AG09309 (cell line): ENCODE measurements at regions not wholly inside any gene's neighbourhood (a gene's known extent, or its start where the extent isn't known, plus 50 kb on each side); places are given as distances from the start of the nearest gene placed in this dataset.

Experiments
- DNase-seq: peaks from one replicate; pipeline ENCODE4 v3.0.0-alpha.2; 2010; ENCODE audit warnings: low read depth
- H3K4me3 ChIP-seq: 2 replicates; pipeline ENCODE4 v1.5.1; 2011; ENCODE audit warnings: mild to moderate bottlenecking, low read depth, low read length, moderate library complexity; ENCODE audit not compliant: control insufficient read depth
- TF ChIP-seq, protein P1 (sequence below): IDR thresholded peaks from 2 replicates; pipeline ENCODE4 v1.5.1; 2011; ENCODE audit warnings: mild to moderate bottlenecking, low read depth, low read length, inconsistent platforms; ENCODE audit not compliant: insufficient read depth, control insufficient read depth; ENCODE audit errors: missing control alignments

DNA sequence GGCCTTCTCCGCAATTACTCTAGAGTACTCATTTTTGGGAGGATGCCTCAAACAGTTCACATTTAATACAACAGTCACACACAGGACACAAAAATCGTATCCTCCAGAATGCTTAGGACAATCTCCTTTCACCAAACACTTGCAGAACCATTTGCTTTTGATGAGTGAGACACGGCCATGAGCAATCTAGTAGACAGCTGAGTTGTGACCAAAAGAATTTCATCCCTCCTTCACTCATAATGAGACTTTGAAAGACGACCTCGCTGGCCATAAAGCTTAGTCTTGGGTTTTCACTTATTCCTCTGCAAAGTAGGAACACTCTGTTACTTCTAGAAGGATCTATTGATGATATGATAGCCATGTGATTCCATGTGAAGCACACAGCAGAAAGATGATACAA is 87.5 kb upstream of the SLC35G4 start:
- no peak for DNase-seq
- TF ChIP-seq, protein P1, sequence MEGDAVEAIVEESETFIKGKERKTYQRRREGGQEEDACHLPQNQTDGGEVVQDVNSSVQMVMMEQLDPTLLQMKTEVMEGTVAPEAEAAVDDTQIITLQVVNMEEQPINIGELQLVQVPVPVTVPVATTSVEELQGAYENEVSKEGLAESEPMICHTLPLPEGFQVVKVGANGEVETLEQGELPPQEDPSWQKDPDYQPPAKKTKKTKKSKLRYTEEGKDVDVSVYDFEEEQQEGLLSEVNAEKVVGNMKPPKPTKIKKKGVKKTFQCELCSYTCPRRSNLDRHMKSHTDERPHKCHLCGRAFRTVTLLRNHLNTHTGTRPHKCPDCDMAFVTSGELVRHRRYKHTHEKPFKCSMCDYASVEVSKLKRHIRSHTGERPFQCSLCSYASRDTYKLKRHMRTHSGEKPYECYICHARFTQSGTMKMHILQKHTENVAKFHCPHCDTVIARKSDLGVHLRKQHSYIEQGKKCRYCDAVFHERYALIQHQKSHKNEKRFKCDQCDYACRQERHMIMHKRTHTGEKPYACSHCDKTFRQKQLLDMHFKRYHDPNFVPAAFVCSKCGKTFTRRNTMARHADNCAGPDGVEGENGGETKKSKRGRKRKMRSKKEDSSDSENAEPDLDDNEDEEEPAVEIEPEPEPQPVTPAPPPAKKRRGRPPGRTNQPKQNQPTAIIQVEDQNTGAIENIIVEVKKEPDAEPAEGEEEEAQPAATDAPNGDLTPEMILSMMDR, result no peak

DNA sequence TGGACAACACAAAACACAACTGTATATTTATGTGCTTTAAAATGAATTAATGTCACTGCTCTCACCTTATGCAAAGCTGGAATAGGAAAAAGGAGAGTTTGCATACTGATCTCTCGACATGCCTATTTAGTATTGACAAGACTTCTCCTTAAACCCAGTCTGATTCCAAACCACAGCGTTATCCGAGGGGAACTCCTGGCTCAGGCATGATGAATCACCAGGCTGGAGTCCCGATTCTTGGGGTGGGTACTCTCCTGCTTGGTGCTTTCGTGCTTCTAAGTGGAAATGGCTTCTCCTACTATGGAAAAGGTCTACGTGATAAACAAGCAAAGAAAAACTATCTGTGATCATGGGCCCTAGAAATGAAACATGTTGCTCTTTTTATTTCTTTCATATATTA is 88.9 kb upstream of the SLC35G4 start:
- H3K4me3 ChIP-seq, result no peak overlapping the region
- TF ChIP-seq, protein P1, result no peak
- DNase-seq, result no peak

More for the DNA sequence above, 87.5 kb upstream of the SLC35G4 start:
- no peak overlapping the region for H3K4me3 ChIP-seq

DNA sequence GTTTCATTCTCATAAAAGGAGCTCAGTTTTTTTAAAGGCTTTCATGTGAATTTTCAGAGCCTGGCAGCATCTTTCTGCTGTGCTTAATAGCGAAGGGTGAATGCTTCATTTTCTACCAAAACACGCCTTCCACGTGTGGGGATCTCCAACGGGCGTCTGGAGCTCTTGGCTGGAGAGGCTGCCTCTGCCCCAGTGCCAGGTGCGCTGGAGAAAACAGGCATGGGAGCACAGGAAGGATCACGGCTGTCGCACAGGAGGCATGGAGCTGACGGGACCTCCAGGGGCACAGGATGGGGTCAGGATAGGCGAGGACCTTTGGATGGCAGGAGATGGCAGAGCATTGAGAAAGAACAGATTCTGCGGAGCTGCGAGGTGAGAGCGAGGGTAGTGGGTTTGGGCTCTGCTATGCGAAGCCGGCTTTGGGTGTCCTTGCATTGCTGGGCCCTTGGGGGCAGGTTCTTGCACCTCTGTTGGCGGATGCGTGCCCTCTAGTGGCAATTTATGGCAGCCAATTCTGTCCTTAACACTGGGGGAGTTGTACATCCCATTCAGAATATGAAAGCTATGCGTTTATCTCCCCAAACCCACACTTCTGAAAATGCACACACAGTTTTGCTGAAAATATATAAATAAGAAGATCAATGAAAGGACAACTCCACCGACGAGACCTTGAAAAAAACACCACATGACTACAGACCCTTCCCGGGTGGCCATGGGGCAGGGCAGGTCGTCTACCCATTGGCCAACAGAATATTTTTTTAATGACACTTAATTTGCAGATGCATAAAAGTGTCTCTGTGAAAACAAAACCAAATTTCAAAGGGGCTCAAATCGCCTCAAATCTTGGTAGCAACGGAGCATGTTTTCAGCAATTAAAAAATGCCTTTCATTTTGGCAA is 90.4 kb upstream of the SLC35G4 start:
- no peak overlapping the region for H3K4me3 ChIP-seq
- TF ChIP-seq, protein P1, result peak; percentile 46
- DNase-seq, result no peak

DNA sequence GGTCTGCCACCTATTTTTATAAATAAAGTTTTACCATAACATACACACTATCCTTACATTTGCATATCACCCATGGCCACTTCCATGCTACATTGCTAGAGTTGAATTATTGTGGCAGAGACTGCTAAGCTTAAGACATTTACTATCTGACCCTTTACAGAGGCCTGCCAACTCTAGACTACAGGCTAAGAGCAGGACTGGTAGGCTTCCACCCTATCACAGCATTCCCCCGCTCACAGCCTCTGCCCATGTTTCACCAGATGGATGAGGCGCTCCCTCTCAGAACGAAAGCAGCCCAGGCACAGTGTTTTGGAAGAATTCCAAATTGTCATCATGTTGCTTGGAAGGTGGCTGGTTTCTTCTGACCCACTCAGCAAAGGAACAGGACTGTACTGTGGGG is 91.7 kb upstream of the SLC35G4 start:
- H3K4me3 ChIP-seq, result no peak overlapping the region
- TF ChIP-seq, protein P1, result no peak
- DNase-seq, result no peak

DNA sequence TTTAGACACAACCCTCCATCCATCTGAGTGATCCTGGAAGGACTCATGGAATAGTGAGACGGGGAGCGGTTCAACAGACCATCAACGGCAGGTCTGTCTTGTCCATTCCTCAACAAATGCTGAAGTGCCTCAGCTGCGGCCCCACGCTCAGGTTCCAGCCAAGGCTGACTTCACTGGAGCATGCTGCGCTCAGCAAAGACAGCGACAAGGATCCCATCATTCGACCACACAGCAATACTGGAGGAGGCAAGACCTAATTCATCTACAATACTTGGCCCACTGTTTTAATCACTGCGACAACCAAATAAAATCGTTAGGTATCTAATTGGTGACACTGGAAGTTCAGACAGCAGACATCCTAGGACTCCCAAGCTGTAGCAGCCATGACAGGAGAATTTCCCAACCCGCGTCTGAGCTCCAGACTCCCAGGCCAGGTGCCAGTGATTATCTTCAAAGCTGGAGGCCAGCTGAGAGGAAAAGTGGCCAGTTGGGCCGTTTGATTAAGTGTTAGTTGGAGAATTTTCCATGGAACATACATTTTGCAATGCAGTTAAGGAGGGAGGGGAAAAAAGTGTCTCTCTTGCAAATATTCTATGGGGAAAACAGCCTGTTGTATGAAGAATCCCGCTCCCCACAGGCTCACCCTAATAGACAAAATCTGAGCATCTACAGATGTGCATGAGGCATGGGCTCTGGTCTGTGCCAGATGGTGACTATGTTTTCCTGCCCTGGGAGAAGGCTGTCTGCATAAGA is 92.5 kb upstream of the SLC35G4 start:
- TF ChIP-seq, protein P1, result no peak
- H3K4me3 ChIP-seq, result no peak overlapping the region
- no peak for DNase-seq

DNA sequence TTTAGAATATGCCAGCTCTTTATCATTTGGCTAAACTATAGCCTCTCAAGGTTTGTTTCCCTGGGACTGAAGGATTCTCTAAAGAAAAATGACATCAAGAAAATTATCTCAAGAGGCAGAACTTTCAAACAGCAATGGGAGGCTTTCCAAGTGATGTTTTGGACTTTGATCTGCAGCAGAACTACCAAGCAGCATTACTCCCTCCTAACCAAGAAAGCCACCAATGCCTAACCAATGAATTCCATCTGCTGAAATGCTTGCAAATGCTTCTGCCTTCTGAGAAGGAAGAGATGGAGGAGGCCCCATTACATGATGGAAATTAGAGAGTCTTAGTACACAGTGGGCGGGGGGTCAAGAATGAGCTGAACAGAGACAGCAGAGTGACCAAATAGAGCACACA is 95.1 kb upstream of the SLC35G4 start:
- no peak overlapping the region for H3K4me3 ChIP-seq
- DNase-seq, result peak; percentile 59
- TF ChIP-seq, protein P1, result no peak
